GM19238 (cell line): ENCODE measurements at regions not wholly inside any gene's neighbourhood (a gene's known extent, or its start where the extent isn't known, plus 50 kb on each side); places are given as distances from the start of the nearest gene placed in this dataset.
"Not testable (repeated sequence)": the region's sequence is repeated elsewhere in the genome, so short reads cannot be mapped to it uniquely, and the experiment has no call there.

ENCODE experiments used
- DNase-seq: peaks from one replicate; pipeline ENCODE4 v3.0.0; 2011; ENCODE audit warnings: low spot score; ENCODE audit not compliant: insufficient read length

DNA sequence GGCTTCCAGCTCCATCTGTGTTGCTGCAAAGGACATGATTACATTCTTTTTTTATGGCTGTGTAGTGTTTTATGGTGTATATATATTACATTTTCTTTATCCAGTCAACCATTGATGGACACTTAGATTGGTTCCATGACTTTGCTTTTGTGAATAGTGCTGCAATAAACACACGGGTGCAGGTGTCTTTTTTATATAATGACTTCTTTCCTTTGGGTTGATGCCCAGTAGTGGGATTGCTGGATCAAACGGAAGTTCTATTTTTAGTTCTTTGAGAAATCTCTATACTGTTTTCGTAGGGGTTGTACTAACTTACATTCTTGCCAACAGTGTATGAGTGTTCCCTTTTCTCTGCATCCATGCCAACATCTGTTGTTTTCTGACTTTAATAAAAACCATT, 189.7 kb downstream of the ACTR3B start:
- no peak for DNase-seq

DNA sequence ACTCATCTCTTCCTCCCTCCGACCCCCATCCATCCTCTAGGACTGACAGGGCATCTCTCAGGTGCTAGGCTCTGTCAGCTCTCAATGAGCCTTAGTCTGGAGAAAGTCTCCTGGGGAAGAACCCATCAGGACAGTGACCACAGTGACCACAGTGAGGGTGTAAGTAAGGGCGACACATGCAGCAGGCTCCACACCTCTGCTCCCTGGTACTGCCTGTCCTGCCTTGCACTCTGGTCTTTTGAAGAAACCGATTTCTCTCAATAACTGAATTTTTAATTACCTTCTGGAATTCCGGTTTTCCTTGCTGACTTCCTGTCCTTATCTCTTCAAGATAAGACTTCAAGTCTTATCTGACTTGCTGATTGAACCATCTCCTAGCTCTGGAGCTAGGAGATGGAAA, 190.2 kb downstream of the ACTR3B start:
- no peak for DNase-seq

DNA sequence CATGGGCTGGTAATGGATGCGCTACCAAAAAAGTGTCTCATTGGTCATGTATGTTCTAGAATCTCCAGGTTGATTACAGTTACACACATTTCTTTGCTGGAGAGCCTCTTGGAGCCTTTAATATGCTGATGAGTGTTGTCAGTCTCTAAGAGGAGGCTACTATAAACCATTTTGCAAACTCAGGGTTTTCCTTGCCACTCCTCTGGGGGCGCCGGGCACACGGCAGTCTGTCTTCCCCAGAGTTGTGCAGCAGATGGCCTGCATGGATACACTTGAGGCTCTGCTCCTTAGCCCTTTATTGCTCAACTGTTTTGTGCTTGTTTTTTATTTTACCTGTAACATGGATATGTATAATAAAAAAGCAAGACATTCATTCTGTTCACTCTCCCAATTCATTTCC, 196.5 kb downstream of the ACTR3B start:
- no peak for DNase-seq

DNA sequence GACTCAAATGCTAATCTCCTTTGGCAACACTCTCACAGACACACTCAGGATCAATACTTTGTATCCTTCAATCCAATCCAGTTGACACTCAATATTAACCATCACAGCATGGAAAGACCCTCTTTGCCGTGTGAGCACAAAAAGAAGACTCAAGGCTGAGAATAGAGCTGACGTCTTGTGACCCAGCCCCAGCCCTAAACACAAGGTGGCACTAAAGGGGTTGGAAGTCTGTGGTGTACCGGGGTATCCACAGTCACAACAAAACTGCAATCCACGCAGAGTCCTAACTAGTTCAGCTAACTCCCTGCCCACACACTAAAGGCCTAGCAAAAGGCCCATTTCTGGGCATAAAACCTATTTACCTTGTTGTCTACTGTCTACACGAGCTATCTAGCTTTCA, 200.1 kb downstream of the ACTR3B start:
- DNase-seq = no peak

DNA sequence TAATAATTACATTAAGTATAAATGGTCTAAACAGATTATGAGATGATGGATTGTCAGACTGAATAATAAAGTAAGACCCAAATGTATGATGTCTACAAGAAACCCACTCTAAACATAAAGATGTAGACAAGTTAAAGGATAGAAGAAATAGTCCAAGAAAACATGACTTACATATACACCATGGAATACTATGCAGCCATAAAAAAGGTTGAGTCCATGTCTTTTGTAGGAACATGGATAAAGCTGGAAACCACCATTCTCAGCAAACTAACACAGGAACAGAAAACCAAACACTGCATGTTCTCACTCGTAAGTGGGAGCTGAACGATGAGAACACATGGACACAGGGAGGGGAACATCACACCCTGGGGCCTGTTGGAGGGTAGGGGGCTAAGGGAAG, 202.2 kb downstream of the ACTR3B start:
- DNase-seq = not testable (repeated sequence)

DNA sequence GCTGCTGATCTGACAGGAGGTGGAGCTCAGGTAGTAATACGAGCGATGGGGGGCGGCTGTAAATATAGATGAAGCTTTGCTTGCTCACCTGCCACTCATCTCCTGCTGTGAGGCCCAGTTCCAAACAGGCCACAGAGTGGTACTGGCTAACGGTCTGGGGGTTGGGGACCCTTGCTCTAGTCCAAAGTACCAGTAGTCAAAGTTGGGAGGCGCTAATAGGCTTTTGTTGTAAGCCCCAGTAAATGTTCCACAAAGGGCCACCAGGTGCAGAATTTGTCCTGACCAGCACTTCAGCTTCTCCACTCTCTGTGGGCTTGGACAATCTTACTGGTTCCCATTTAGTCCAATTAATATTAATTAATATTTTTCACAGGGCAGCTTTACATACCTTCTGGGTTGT, 206.6 kb downstream of the ACTR3B start:
- DNase-seq = no peak

DNA sequence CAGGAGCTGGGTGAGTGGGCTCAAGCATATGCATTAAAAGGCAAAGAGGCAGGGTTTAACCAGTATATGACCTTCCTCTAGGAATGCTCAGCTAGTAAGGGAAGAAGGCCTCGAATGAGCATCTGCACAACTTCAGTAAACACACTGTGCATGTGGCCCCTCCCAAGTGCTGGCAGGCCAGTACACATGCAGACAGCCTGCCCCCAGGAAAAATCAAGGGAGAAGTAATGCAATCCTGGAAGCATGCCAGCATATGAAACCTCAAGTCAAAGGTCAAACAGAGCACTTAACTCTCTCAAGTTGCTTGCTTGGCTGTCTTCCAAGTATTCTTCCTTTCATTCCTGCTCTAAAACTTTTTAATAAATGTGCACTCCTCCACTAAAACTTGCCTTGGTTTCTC, 208.4 kb downstream of the ACTR3B start:
- no peak for DNase-seq

DNA sequence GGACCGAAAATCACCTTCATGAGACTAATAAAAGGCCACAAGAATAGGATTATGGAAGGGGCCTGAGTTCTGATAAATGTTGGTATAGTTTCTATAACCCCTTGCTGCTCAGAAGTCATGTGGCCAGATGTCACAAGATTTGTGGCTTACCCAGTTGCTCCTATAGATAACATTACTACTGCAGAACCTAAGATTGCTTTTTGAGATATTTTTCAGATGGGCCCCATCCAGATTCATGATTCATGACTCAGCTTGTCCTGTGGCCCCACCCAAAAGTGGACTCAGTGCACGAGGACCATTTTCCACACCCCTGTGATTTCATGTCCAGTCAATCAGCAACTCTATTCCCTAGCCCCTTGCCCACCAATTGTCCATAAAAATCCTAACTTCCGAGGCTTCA, 209.0 kb downstream of the ACTR3B start:
- DNase-seq = no peak

DNA sequence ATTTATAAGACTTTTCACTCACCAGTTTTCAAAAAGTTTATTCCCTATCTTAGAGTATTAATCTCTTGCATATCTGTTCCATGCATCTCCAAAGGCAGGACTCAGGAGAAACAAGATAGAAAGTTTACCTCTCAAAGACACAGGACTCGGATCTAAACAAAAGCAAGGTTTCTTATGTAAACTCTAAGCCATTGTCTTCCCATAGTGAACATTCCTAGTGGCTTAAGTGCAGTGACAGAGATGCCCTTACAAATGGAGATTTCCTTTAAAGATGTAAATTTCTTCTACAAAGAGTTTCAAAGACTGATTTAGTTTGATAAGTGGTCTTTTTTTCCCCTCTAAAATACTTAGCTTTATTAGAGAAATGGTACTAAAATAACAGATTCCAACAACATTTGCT, 209.8 kb downstream of the ACTR3B start:
- DNase-seq = no peak

DNA sequence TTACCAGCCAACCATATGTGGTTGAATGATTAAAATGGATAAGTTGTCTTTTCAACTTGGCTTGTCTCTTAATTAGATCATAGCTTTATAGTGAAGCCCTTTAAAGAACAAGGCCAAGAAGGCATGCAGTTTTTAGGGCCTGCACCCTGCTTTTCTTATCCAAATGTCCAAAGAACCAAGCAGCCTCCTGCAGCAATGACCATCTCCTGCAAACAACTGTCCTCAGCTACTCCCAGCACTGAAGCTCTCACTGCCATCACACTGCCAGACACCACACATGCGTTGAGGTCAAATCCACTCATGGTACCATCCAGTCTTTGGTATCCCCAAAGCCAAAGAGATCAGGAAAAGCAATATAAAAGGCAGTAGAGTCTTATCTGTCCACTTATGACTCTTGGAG, 210.3 kb downstream of the ACTR3B start:
- no peak for DNase-seq

DNA sequence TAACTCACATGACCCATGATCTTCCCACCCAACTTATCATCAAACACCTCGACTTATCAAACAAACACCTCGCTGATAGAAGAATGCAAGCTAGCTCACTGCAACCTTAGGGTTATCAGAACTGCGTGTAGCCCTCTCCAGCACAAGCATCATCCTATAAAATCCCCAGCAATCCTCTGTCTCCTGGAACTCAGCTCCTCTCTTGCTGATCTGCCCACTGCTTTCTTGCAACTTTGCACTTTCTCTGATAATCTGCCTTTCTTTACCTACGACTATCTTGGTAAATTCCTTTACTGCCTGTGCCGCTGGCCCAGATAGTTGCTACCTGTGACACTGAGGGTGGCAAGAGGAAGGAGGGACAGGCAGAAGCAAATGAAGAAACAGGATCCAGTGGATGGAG, 210.9 kb downstream of the ACTR3B start:
- DNase-seq = no peak

DNA sequence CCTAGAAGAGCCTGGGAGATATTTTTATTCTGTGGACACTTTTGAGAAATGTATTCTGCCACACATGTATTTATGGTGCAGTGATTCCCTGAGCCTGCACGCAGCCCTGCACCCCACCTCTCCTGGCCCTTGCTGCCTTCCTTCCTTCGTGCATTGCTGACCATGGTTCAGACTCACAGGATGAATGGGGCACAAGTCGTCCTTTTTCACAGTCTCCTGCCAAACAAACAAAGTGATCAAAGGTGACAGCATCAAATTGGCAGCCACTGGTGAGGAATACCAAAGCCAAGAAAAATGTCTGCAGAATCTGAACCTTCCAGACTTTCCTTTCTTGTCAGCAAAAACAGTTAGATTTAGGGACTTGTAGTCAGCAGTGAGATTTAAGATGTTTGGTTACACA, 215.0 kb downstream of the ACTR3B start:
- DNase-seq = no peak

DNA sequence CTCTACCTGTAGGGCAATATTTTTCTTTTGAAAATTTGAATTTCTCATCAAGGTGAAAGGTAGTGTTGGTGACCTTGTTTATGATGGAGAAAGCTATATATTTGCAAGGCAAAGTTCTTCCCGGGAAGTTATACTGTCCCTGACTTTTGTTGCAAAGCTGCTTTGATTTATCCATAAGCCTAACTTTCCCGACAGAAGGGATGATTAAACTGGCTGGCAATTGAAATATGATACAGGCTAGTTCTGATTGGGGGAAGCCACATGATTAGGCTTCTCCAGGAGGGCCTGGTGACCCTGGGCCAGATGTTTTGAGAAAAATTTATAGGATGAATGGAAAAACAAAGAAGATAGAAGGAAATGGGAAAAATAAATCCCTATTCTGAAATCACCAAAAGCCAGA, 215.5 kb downstream of the ACTR3B start:
- no peak for DNase-seq

DNA sequence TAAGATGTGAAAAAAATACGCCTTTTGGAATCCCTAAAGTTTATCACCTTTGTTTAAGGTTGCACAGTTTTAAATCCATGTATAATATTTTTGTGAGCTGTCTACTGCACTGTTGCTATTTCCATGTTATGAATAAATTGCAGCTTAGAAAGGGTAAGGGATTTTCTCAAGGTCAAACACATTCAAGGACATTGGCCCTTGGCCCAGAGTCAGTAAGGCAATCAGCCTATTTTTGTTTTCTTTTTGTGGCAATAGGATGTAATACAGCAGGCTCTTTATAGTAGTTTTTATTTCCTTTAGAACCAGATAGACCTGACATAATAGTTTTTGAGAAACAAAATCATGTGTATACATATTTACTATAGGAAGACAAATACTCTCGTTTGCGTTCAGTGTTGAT, 219.8 kb downstream of the ACTR3B start:
- DNase-seq = no peak

DNA sequence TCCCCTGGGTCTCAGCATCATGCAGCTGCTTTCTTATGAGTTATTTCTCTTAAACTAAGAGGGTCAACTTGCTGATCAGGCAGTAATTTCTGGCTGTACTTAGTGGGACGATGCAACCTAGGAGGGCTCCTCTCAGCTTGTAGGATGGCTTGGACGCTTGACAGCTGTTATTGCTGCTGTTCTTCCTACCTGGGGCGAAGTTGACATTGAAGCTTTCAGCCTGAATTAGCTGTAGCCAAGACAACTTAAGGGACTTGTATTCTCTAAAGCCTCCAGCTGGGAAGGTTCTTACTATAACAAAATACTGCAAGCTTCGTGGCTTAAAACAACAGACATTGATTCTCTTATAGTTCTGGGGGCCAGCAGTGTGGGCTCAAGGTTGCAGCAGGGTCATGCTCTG, 224.9 kb downstream of the ACTR3B start:
- DNase-seq = no peak

DNA sequence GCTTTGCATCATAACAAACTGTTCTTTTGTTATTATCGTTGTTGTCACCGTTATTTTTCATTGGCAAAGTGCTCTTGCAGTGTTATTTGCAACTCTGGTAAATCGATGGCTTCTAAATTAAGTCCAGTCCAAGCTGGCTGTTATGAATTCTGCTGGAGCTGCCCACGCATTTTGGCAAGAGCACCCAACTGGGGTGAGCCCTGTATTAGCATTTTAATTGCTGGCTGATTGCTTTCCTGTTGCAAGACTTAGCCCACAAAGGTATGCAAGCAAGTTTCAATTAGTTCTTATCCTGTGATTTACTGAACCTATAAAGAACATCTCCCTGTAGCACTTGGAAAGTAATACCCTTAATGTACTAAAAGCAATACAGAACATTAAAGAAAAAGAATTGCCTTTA, 226.8 kb downstream of the ACTR3B start:
- no peak for DNase-seq

DNA sequence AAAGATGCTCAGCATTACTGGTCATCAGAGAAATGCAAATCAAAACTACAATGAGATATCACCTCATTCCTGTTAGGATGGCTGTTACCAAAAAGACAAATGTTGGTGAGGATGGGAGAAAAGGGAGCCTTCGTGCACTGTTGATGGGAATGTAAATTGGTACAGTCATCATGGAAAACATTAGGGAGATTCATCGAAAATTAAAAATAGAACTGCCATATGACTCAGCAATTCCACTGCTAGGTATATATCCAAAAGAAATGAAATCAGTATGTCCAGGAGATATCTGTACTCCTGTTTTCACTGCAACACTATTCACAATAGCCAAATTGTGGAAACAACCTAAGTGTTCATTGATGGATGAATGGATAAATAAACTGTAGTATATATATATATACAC, 228.1 kb downstream of the ACTR3B start:
- no peak for DNase-seq

DNA sequence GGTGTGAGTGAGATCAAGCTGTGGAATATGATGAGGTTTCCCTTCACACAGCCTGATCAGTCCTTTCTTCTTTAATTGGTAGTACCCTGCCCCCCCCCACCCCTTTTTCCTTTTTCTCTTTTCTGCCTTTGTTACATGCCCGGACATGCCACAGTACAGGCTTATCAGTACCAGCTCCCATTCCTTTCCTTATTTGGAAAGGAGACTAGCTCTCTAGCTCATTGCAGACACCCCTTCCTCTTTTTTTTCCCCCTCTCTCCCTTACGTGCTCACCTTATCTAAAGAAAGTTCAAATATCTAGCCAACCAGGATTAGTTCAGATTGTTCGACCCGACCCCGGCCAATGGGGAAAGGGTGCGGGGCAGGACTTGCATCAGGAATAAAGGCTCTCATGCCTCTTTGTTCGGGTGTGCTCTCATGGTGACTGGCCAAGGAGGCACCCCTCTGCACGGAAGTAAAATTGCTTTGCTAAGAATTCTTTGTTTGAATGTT, 230.4 kb downstream of the ACTR3B start:
- DNase-seq = no peak

DNA sequence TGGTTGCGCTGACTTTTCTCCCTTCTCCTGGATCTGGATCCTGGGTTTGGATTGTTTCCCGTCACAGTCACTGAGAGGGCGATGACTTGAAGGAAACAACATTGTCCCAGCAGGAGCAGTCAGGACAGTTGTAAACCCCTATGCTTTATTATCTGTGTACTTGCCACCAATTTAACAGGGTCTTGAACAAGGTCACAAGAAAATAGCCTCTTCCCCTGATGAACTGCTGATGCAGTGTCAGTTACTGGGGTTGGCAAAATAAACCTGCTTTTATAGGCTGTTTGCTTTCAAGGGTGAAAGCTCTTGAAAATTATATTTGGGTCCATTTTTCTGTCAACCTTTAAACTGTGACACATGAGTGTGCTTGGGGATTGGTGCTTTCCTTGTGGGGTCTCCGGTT, 238.9 kb downstream of the ACTR3B start:
- DNase-seq = no peak

DNA sequence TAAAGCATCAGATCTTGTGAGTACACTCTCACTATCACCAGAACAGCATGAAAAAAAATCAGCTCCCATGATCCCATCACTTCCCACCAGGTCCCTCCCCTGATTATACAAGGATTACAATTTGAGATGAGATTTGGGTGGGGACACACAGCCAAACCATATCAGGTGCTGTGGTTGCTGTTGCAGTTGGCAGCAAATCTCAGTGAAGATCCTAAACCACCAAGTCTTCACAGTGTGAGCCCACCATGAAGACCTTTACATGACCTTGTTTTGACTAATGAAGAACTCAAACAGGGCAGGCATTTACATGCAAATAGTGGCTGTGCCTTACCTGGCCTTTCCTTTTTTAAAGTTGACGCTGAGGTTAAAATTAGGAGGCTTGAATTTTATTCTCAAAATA, 242.6 kb downstream of the ACTR3B start:
- no peak for DNase-seq

DNA sequence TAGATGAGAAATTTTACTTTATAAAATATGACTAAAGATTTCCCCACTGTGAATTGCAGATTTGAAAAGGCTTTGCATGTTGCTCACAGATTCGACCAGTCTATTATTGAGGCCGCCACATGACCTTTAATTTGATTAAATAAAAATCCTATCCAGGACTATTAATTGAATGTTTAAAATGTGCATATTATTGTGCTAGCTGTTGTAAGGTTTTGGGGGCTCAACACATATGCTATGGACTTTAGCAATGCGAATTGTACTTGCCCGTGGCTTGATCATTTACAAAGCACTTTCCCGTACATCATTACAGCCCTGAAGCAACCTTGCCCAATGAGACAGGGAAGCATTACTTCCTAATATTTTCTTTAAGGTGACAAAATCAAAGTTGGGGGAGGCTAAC, 243.0 kb downstream of the ACTR3B start:
- DNase-seq = no peak

DNA sequence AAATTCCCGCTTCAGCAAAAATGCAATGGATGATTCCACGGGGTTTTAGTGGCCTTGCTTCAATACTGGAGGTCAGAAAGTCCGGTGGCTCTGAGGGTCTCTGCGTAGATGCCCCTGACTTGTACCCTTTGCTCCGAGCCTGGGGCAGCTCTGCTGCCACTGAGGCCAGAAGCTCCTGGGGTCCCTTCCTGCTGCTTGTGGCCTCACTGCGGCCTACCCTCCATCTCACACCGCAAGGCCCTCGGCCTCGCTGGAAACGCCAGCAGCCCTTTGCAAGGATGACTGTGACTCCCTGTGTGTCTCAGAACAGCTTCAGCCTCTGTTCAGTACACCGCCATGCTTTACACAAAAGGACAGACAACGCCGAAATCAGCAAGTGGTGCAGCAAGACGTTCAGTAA, 244.8 kb downstream of the ACTR3B start:
- DNase-seq = no peak

DNA sequence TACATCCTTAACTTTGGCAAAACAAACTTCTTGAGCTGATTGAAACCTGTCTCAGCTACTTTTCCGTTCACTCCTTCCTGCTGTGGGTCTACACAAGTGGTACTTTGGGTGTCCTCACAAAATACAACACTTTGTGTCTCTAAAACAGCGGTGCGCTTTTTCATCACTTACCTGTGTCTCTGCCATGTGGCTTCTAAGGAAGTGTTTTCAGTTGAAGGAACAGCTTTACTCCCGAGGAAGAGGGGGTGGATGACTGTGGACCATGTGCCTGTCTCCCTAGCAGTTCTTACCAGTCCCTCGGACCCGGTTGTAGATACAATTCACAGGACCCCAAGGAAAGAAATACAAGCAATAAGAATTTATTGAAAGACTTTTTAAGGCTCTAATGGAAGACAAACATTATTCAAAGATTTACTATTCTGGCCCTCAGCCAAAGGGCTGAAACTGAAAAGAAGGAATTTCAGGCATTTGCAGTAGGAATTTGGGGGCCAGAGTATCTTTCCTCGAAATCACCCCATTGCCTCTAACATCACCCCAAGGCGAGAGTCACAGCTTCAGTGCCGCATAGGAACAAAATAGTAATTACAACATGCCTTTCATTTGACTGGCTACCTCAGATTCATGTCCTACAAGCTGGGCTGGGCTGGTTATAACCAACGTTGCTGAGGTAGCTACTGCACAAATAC, 246.3 kb downstream of the ACTR3B start:
- DNase-seq = no peak

DNA sequence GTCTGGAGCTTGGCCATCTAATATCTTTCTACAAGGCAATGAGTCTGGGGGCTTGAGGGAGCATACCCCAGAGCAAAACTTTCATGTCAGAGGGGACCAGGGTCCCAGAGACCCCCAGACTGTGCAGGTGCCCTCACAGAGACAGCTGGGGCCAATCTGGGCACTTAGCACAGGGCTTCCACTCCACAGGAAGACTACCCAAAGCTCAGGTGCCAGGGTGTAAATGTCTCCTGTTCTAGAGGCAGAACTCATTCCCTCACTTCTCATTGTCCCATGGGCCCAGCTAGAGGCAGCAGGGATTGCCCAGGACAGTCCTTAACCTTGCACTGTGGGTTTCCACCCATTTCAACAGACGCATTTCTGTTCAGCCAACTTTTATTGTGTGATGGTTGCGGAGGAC, 246.9 kb downstream of the ACTR3B start:
- DNase-seq = no peak
